ENCODE measurements at regions not wholly inside any gene's neighbourhood (a gene's known extent, or its start where the extent isn't known, plus 50 kb on each side); places are given as distances from the start of the nearest gene placed in this dataset.

DNA sequence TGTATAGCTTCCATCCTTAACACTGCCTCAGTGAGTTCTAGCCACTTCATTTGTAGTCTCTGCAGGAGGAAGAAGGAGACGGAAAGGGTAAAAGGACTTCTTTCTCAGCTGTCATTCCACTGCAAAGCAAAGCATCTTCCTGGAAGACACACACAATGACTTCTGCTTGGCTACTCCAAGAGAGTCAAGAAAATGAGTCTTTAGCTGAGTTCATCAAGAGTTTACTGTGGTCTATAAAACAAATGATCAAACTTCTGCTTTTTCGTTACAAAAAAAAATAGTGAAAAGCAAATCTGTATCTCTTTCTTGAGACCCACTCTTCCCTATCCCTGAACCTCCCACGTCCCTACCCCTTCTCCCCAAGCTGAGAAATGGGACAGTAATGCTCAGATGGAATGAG lies 205.0 kb upstream of the AHR start:
- H3K4me2 ChIP-seq (ENCODE audit: extremely low read depth, insufficient read depth, low read length): no peak overlapping the region
- no peaks in the 10 kb centered on the region for H3K9me3 ChIP-seq (ENCODE audit: control insufficient read depth, insufficient read depth, low read depth, low read length)
- no peak for TF ChIP-seq EZH2 (IDR thresholded peaks at IDR 0.05; ENCODE audit: low read length, missing control alignments)
- TF ChIP-seq, protein P1, sequence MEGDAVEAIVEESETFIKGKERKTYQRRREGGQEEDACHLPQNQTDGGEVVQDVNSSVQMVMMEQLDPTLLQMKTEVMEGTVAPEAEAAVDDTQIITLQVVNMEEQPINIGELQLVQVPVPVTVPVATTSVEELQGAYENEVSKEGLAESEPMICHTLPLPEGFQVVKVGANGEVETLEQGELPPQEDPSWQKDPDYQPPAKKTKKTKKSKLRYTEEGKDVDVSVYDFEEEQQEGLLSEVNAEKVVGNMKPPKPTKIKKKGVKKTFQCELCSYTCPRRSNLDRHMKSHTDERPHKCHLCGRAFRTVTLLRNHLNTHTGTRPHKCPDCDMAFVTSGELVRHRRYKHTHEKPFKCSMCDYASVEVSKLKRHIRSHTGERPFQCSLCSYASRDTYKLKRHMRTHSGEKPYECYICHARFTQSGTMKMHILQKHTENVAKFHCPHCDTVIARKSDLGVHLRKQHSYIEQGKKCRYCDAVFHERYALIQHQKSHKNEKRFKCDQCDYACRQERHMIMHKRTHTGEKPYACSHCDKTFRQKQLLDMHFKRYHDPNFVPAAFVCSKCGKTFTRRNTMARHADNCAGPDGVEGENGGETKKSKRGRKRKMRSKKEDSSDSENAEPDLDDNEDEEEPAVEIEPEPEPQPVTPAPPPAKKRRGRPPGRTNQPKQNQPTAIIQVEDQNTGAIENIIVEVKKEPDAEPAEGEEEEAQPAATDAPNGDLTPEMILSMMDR (conservative IDR thresholded peaks at IDR 0.05 in 1 of 2, IDR thresholded peaks at IDR 0.05 in 1 of 2; ENCODE audit: low read depth in 1 of 2, low read length in 2 of 2): no peak
- no peak for DNase-seq (ENCODE audit: low read depth in 2 of 2)
- H3K27me3 ChIP-seq (ENCODE audit: control insufficient read depth, insufficient read depth, low read length): no peaks in the 10 kb centered on the region
- H3K4me3 ChIP-seq (replicated peaks in 1 of 4; ENCODE audit: control extremely low read depth in 1 of 4, insufficient read depth in 1 of 4, low read depth in 3 of 4, low read length in 4 of 4): no peak overlapping the region
- no peak overlapping the region for H2AFZ ChIP-seq (ENCODE audit: low read length)
- H3K9ac ChIP-seq (ENCODE audit: insufficient read depth, low read length): no peak overlapping the region
- no peaks in the 10 kb centered on the region for H3K79me2 ChIP-seq (ENCODE audit: control insufficient read depth, insufficient read depth, low read length)
- H3K36me3 ChIP-seq (ENCODE audit: control insufficient read depth, insufficient read depth, low read length): no peaks in the 10 kb centered on the region
- H3K27ac ChIP-seq (ENCODE audit: insufficient read depth, low read length): no peak overlapping the region
- no peaks in the 10 kb centered on the region for H4K20me1 ChIP-seq (ENCODE audit: control insufficient read depth, extremely low read depth, insufficient read depth, low read length)
- no peaks in the 10 kb centered on the region for H3K4me1 ChIP-seq (ENCODE audit: control insufficient read depth, extremely low read depth, insufficient read depth, low read length)

DNA sequence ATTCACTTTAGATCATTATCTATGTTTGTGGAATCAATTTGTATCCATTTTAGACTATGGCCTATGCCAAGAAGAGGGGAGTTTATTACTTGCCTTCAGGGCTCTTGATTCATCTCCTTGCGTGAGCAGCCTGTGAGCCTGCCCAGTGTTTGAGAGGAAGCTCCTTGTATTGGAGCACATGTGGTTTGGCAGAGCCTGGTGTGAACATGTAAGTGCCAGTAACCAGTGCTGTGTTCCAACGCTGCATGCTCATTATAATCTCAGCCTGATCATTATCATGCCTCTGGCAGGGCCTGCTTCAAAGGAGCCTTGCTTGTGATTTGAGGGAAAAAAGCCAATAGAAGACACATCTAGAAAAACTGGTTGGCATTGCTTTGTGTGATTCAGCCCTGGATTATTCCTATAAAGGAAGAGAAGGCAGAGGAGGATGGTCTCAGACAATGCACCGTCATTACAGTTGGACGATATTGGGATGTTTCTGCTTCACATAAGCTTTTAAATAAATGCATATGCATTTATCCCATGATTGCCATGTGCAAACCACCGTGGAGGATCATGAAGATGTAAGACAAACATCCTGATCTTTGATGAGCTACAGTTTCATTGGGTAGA lies 203.4 kb upstream of the AHR start:
- Histone ChIP-seq H3K27ac (ENCODE audit: insufficient read depth, low read length) (no peak overlapping the region), H3K27me3 (ENCODE audit: control insufficient read depth, insufficient read depth, low read length) (no peaks in the 10 kb centered on the region), H3K79me2 (ENCODE audit: control insufficient read depth, insufficient read depth, low read length) (no peaks in the 10 kb centered on the region), H3K36me3 (ENCODE audit: control insufficient read depth, insufficient read depth, low read length) (no peaks in the 10 kb centered on the region), H3K4me3 (replicated peaks in 1 of 4; ENCODE audit: control extremely low read depth in 1 of 4, insufficient read depth in 1 of 4, low read depth in 3 of 4, low read length in 4 of 4) (no peak overlapping the region), H3K9ac (ENCODE audit: insufficient read depth, low read length) (no peak overlapping the region), H3K9me3 (ENCODE audit: control insufficient read depth, insufficient read depth, low read depth, low read length) (no peaks in the 10 kb centered on the region), H2AFZ (ENCODE audit: low read length) (no peak overlapping the region), H3K4me1 (ENCODE audit: control insufficient read depth, extremely low read depth, insufficient read depth, low read length) (no peaks in the 10 kb centered on the region), H4K20me1 (ENCODE audit: control insufficient read depth, extremely low read depth, insufficient read depth, low read length) (no peaks in the 10 kb centered on the region), H3K4me2 (ENCODE audit: extremely low read depth, insufficient read depth, low read length) (no peak overlapping the region)
- TF ChIP-seq EZH2 (IDR thresholded peaks at IDR 0.05; ENCODE audit: low read length, missing control alignments): no peak
- TF ChIP-seq, protein P1 (conservative IDR thresholded peaks at IDR 0.05 in 1 of 2, IDR thresholded peaks at IDR 0.05 in 1 of 2; ENCODE audit: low read depth in 1 of 2, low read length in 2 of 2): no peak
- DNase-seq (ENCODE audit: low read depth in 2 of 2): peak in 1 of 2 donors; percentile 89

DNA sequence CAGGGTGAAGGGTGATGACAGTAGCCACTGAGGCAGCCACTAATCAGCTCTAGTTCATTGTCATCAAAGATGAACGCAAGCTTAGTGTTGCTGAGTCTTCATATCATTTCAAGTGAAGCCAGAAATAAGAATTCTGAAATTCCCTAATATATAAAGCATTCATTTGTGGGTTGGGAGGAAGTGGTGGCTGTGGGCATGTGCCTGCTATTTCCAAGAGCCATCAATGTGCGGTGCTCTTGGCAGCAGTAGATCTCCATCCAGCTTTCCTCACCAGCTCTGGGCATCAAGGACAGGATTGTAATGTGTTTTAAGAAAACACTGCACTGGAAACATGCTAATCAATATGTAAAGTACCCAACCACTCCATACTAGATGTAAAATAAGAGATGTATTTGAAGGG lies 202.5 kb upstream of the AHR start:
- DNase-seq (ENCODE audit: low read depth in 2 of 2): no peak
- Histone ChIP-seq H3K9ac (ENCODE audit: insufficient read depth, low read length) (no peak overlapping the region), H3K36me3 (ENCODE audit: control insufficient read depth, insufficient read depth, low read length) (no peaks in the 10 kb centered on the region), H4K20me1 (ENCODE audit: control insufficient read depth, extremely low read depth, insufficient read depth, low read length) (no peaks in the 10 kb centered on the region), H3K9me3 (ENCODE audit: control insufficient read depth, insufficient read depth, low read depth, low read length) (no peaks in the 10 kb centered on the region), H3K27ac (ENCODE audit: insufficient read depth, low read length) (no peak overlapping the region), H3K4me1 (ENCODE audit: control insufficient read depth, extremely low read depth, insufficient read depth, low read length) (no peaks in the 10 kb centered on the region), H2AFZ (ENCODE audit: low read length) (no peak overlapping the region), H3K79me2 (ENCODE audit: control insufficient read depth, insufficient read depth, low read length) (no peaks in the 10 kb centered on the region), H3K4me2 (ENCODE audit: extremely low read depth, insufficient read depth, low read length) (no peak overlapping the region), H3K27me3 (ENCODE audit: control insufficient read depth, insufficient read depth, low read length) (no peaks in the 10 kb centered on the region), H3K4me3 (replicated peaks in 1 of 4; ENCODE audit: control extremely low read depth in 1 of 4, insufficient read depth in 1 of 4, low read depth in 3 of 4, low read length in 4 of 4) (no peak overlapping the region)
- no peak for TF ChIP-seq EZH2 (IDR thresholded peaks at IDR 0.05; ENCODE audit: low read length, missing control alignments)
- TF ChIP-seq, protein P1 (conservative IDR thresholded peaks at IDR 0.05 in 1 of 2, IDR thresholded peaks at IDR 0.05 in 1 of 2; ENCODE audit: low read depth in 1 of 2, low read length in 2 of 2): no peak

Measured in fibroblast of lung (primary cell).